Panc1 (cell line): ENCODE measurements at regions not wholly inside any gene's neighbourhood (a gene's known extent, or its start where the extent isn't known, plus 50 kb on each side); places are given as distances from the start of the nearest gene placed in this dataset.

ENCODE experiments used
- ATAC-seq: fragments of 200-7000 bp; cut with Tn5 transposase; 2 replicates; pipeline ENCODE4 v1.9.1; 2020; ENCODE audit warnings: mild to moderate bottlenecking, moderate library complexity
- BruUV-seq: library from RNA; stranded (reverse); fragments of 400-500 nt; replicated peaks from 2 replicates; lab custom pipeline; 2021; lab: Mats Ljungman, UMichigan
- CTCF ChIA-PET: fragments of 300-600 bp; sonication (Branson Sonifier 250); formaldehyde crosslinking; loops from one replicate; lab custom pipeline; 2022; ENCODE audit warnings: antibody characterized with exemption; lab: Charles Lee
- POLR2A ChIA-PET: fragments of 300-600 bp; sonication (Branson Sonifier 250); formaldehyde crosslinking; loops from one replicate; lab custom pipeline; 2022; ENCODE audit warnings: antibody characterized with exemption; lab: Charles Lee
- DNase-seq: peaks from one replicate; pipeline ENCODE4 v3.0.0-alpha.2; 2010; ENCODE audit warnings: low read depth, low spot score
- H3K27ac ChIP-seq: 2 replicates; pipeline ENCODE4 v1.5.1; 2011; ENCODE audit warnings: mild to moderate bottlenecking, low read length, inconsistent platforms
- H3K27me3 ChIP-seq: fragments of 200-500 bp; sonication (Bioruptor generic); 2 replicates; pipeline ENCODE4 v1.6.0; 2014; ENCODE audit warnings: low read length, inconsistent platforms; ENCODE audit not compliant: control insufficient read depth, insufficient read depth
- H3K36me3 ChIP-seq: fragments of 200-500 bp; sonication (Bioruptor generic); 2 replicates; pipeline ENCODE4 v1.5.1; 2014; ENCODE audit warnings: inconsistent platforms, mild to moderate bottlenecking, low read length, moderate library complexity; ENCODE audit not compliant: control insufficient read depth, insufficient read depth
- H3K4me1 ChIP-seq: 2 replicates; pipeline ENCODE4 v1.5.1; 2011; ENCODE audit warnings: inconsistent platforms, mild to moderate bottlenecking, low read length, moderate library complexity; ENCODE audit not compliant: control insufficient read depth, insufficient read depth
- H3K4me3 ChIP-seq, 2 experiments: 2 replicates each; pipeline ENCODE4 v1.5.1; 2011 to 2012; ENCODE audit warnings: low read depth in 2 of 2, low read length in 2 of 2, mild to moderate bottlenecking in 2 of 2, inconsistent platforms in 1 of 2, moderate library complexity in 1 of 2
- H3K9me3 ChIP-seq: fragments of 200-500 bp; sonication (Bioruptor generic); 2 replicates; pipeline ENCODE4 v1.5.1; 2014; ENCODE audit warnings: low read depth, mild to moderate bottlenecking, inconsistent platforms, low read length, moderate library complexity; ENCODE audit not compliant: control insufficient read depth, insufficient read depth
- CTCF ChIP-seq: fragments of 450-650 bp; IDR thresholded peaks from 2 replicates; pipeline ENCODE4 v1.5.1; 2017; ENCODE audit warnings: mild to moderate bottlenecking
- POLR2AphosphoS5 ChIP-seq: IDR thresholded peaks from 2 replicates; pipeline ENCODE4 v1.6.1; 2012; ENCODE audit warnings: mild to moderate bottlenecking, low read depth, low read length, moderate library complexity
- REST ChIP-seq, 2 experiments: IDR thresholded peaks; 2 replicates each; pipeline ENCODE4 v1.6.1; 2011 to 2012; ENCODE audit warnings: low read depth in 2 of 2, control low read depth in 1 of 2, low read length in 1 of 2, mild to moderate bottlenecking in 1 of 2, moderate library complexity in 1 of 2; ENCODE audit not compliant: insufficient read depth in 1 of 2
- SIN3A ChIP-seq: IDR thresholded peaks from 2 replicates; pipeline ENCODE4 v1.6.1; 2012; ENCODE audit warnings: low read depth, mild to moderate bottlenecking, low read length, moderate library complexity, borderline replicate concordance; ENCODE audit not compliant: insufficient read depth
- TCF7L2 ChIP-seq: IDR thresholded peaks from 2 replicates; pipeline ENCODE4 v1.6.1; 2011; ENCODE audit warnings: mild to moderate bottlenecking, low read depth, low read length, inconsistent platforms
- in situ Hi-C: cut with HindIII; loops from 2 replicates; pipeline ENCODE4 v1.10.0; 2016; ENCODE audit warnings: low sequenced_read_pairs, low pct_unique_long_range_greater_than_20kb
- intact Hi-C: fragments of 100-400 bp; cut with micrococcal nuclease; formaldehyde crosslinking; loops from one replicate; pipeline ENCODE4 v1.10.0; 2022; ENCODE audit not compliant: unreplicated experiment

GRCh38 chr2:195296490-195296889, 360.5 kb upstream of the SLC39A10 start:
- BruUV-seq: no TSS peak
- POLR2A ChIA-PET: no interaction called here
- DNase-seq (no peak), ATAC-seq (no peak)
- Histone ChIP-seq H3K4me3 (no peak overlapping the region), H3K9me3 (no peaks in the 10 kb centered on the region), H3K4me1 (no peaks in the 10 kb centered on the region), H3K36me3 (no peaks in the 10 kb centered on the region), H3K27ac (no peak overlapping the region), H3K27me3 (no peaks in the 10 kb centered on the region)
- TF ChIP-seq TCF7L2 (no peak), CTCF (no peak), REST (IDR thresholded peaks at IDR 0.05; ENCODE audit: insufficient read depth in 1 of 2, low read depth in 2 of 2, low read length in 1 of 2) (no peak), SIN3A (no peak), POLR2AphosphoS5 (no peak)
- intact Hi-C loops: no loop called here
- CTCF ChIA-PET: no interaction called here
- in situ Hi-C loops: no loop called here

- in situ Hi-C loops: no loop called here
Observed at GRCh38 chr2:195289081-195289480, 367.9 kb upstream of the SLC39A10 start.

More at GRCh38 chr2:195289081-195289480, 367.9 kb upstream of the SLC39A10 start:
- BruUV-seq: no TSS peak
- H3K9me3 ChIP-seq: no peaks in the 10 kb centered on the region
- H3K36me3 ChIP-seq: no peaks in the 10 kb centered on the region
- no peak for DNase-seq
- TF ChIP-seq CTCF (no peak), TCF7L2 (no peak), REST (IDR thresholded peaks at IDR 0.05; ENCODE audit: insufficient read depth in 1 of 2, low read depth in 2 of 2, low read length in 1 of 2) (no peak), SIN3A (no peak), POLR2AphosphoS5 (no peak)
- no peak overlapping the region for H3K4me3 ChIP-seq
- CTCF ChIA-PET: no interaction called here
- POLR2A ChIA-PET: no interaction called here
- intact Hi-C loops: no loop called here
- no peaks in the 10 kb centered on the region for H3K4me1 ChIP-seq
- no peaks in the 10 kb centered on the region for H3K27me3 ChIP-seq
- ATAC-seq: no peak
- H3K27ac ChIP-seq: no peak overlapping the region
